Mesothelial cell of epicardium (in vitro differentiated cells): ENCODE measurements at regions not wholly inside any gene's neighbourhood (a gene's known extent, or its start where the extent isn't known, plus 50 kb on each side); places are given as distances from the start of the nearest gene placed in this dataset.
"Not testable (repeated sequence)": the region's sequence is repeated elsewhere in the genome, so short reads cannot be mapped to it uniquely, and the experiment has no call there.

Experiments used
- DNase-seq, 2 experiments: peaks; one replicate each; pipeline ENCODE4 v3.0.0; 2021; ENCODE audit warnings: low spot score in 2 of 2; ENCODE audit not compliant: unreplicated experiment in 2 of 2
- H3K27ac Mint-ChIP-seq: 2 replicates; pipeline ENCODE4 v1.8.0; 2021; ENCODE audit warnings: mixed read lengths
- H3K27me3 Mint-ChIP-seq: 2 replicates; pipeline ENCODE4 v1.8.0; 2021; ENCODE audit warnings: low read depth, mixed read lengths
- H3K36me3 Mint-ChIP-seq: 2 replicates; pipeline ENCODE4 v1.8.0; 2021; ENCODE audit warnings: mixed read lengths
- H3K4me1 Mint-ChIP-seq: 2 replicates; pipeline ENCODE4 v1.8.0; 2021; ENCODE audit warnings: mixed read lengths
- H3K4me3 Mint-ChIP-seq: 2 replicates; pipeline ENCODE4 v1.8.0; 2021; ENCODE audit warnings: mild to moderate bottlenecking, moderate library complexity, mixed read lengths
- H3K9me3 Mint-ChIP-seq: 2 replicates; pipeline ENCODE4 v1.8.0; 2021; ENCODE audit warnings: mixed read lengths
- TF ChIP-seq, protein P1 (sequence below): fragments of 200-600 bp; sonication (generic); IDR thresholded peaks from one replicate; pipeline ENCODE4 v1.5.0; 2021; ENCODE audit warnings: antibody characterized with exemption; ENCODE audit not compliant: unreplicated experiment

GRCh38 chr7:35853194-35853593, 52.3 kb downstream of the SEPTIN7 start:
- not testable (repeated sequence) for H3K9me3 Mint-ChIP-seq, H3K27me3 Mint-ChIP-seq, DNase-seq, H3K27ac Mint-ChIP-seq, H3K4me3 Mint-ChIP-seq
- H3K36me3 Mint-ChIP-seq: peaks cover 26% of the 10 kb centered on the region
- peaks cover 21% of the 10 kb centered on the region for H3K4me1 Mint-ChIP-seq

DNA sequence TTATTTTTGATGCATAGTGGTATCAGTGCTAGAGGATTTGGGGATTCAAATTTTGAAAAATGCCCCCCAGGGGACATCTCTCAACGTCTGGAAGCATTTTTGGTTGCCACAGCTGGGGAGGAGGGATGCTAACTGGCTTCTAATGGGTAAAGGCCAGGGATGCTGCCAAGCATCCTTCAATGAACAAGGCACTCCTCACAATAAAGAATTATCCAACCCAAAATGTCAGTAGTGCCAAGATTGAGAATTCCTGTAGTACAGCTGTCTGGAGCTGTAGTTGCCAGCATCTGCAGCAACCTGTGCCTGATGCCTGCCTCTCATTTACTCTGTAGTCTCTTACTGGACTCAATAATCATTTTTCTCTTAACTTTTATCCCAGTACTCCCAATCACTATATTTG, 53.5 kb downstream of the SEPTIN7 start:
- Mint-ChIP-seq H3K4me3 (no peak overlapping the region), H3K4me1 (peaks cover 15% of the 10 kb centered on the region), H3K36me3 (peaks cover 30% of the 10 kb centered on the region), H3K27me3 (no peaks in the 10 kb centered on the region), H3K9me3 (peaks cover 12% of the 10 kb centered on the region), H3K27ac (no peak overlapping the region)
- DNase-seq: no peak
- TF ChIP-seq, protein P1, sequence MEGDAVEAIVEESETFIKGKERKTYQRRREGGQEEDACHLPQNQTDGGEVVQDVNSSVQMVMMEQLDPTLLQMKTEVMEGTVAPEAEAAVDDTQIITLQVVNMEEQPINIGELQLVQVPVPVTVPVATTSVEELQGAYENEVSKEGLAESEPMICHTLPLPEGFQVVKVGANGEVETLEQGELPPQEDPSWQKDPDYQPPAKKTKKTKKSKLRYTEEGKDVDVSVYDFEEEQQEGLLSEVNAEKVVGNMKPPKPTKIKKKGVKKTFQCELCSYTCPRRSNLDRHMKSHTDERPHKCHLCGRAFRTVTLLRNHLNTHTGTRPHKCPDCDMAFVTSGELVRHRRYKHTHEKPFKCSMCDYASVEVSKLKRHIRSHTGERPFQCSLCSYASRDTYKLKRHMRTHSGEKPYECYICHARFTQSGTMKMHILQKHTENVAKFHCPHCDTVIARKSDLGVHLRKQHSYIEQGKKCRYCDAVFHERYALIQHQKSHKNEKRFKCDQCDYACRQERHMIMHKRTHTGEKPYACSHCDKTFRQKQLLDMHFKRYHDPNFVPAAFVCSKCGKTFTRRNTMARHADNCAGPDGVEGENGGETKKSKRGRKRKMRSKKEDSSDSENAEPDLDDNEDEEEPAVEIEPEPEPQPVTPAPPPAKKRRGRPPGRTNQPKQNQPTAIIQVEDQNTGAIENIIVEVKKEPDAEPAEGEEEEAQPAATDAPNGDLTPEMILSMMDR: no peak

- H3K4me3 Mint-ChIP-seq: no peak overlapping the region
- no peak overlapping the region for H3K27ac Mint-ChIP-seq
- TF ChIP-seq, protein P1: no peak
- DNase-seq: no peak
- no peaks in the 10 kb centered on the region for H3K27me3 Mint-ChIP-seq
- peaks cover 8% of the 10 kb centered on the region for H3K4me1 Mint-ChIP-seq
- H3K36me3 Mint-ChIP-seq: peaks cover 39% of the 10 kb centered on the region
- H3K9me3 Mint-ChIP-seq: peaks cover 25% of the 10 kb centered on the region
Measured at GRCh38 chr7:35856175-35856574, 55.3 kb downstream of the SEPTIN7 start.

DNA sequence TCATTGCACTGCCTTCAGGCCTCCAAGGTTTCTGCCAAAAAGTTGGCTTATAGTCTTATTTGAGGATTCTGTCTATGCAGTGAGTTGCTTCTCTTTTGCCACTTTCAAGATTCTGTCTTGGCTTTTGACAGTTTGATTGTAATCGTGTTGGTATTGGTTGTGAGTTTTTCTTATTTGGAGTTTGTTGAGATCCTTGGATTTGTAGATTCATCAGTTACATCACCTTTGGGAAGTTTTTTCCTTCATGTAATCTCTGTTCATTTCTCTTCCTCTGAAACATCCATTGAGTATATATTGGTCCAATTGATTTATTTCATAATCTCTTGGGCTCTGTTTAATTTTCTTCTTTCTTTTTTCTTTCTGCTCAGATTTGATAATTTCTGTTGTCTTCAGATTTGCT, 59.8 kb downstream of the SEPTIN7 start:
- TF ChIP-seq, protein P1: no peak
- peaks cover 8% of the 10 kb centered on the region for H3K4me1 Mint-ChIP-seq
- no peaks in the 10 kb centered on the region for H3K27me3 Mint-ChIP-seq
- peaks cover 23% of the 10 kb centered on the region for H3K9me3 Mint-ChIP-seq
- peaks cover 29% of the 10 kb centered on the region for H3K36me3 Mint-ChIP-seq
- DNase-seq: no peak
- H3K27ac Mint-ChIP-seq: no peak overlapping the region
- no peak overlapping the region for H3K4me3 Mint-ChIP-seq

GRCh38 chr7:35865287-35865686, 64.4 kb downstream of the SEPTIN7 start:
- Mint-ChIP-seq H3K4me3 (no peak overlapping the region), H3K36me3 (peaks cover 17% of the 10 kb centered on the region), H3K9me3 (peaks cover 8% of the 10 kb centered on the region), H3K27ac (peak overlapping the region; percentile 59), H3K4me1 (peaks cover 15% of the 10 kb centered on the region), H3K27me3 (no peaks in the 10 kb centered on the region)
- TF ChIP-seq, protein P1: no peak
- DNase-seq: no peak

- no peaks in the 10 kb centered on the region for H3K27me3 Mint-ChIP-seq
- H3K36me3 Mint-ChIP-seq: peaks cover 8% of the 10 kb centered on the region
- peaks cover 17% of the 10 kb centered on the region for H3K4me1 Mint-ChIP-seq
- no peak for DNase-seq
- TF ChIP-seq, protein P1: no peak
- H3K4me3 Mint-ChIP-seq: no peak overlapping the region
- peak overlapping the region; percentile 59 for H3K27ac Mint-ChIP-seq
- H3K9me3 Mint-ChIP-seq: peaks cover under 1% of the 10 kb centered on the region
Measured at GRCh38 chr7:35866186-35866585, 65.3 kb downstream of the SEPTIN7 start.

- not testable (repeated sequence) for DNase-seq, H3K4me3 Mint-ChIP-seq, H3K27me3 Mint-ChIP-seq, H3K27ac Mint-ChIP-seq, H3K9me3 Mint-ChIP-seq
- H3K36me3 Mint-ChIP-seq: peaks cover 11% of the 10 kb centered on the region
- peaks cover 23% of the 10 kb centered on the region for H3K4me1 Mint-ChIP-seq
Measured at GRCh38 chr7:35869117-35869516, 68.3 kb downstream of the SEPTIN7 start.
